ENCODE measurements at regions not wholly inside any gene's neighbourhood (a gene's known extent, or its start where the extent isn't known, plus 50 kb on each side); places are given as distances from the start of the nearest gene placed in this dataset.

GRCh38 chr2:189336276-189336975 lies 104.8 kb upstream of the WDR75 start:
- no peak overlapping the region for H3K4me3 ChIP-seq
- no peaks in the 10 kb centered on the region for H4K20me1 ChIP-seq (ENCODE audit: control insufficient read depth, insufficient read depth)
- RAD21 ChIA-PET (ENCODE audit: unreplicated experiment) = no interaction called here
- SMC1A ChIA-PET (ENCODE audit: uncharacterized antibody, unreplicated experiment) = no interaction called here
- CTCF ChIA-PET = no interaction called here
- no TSS peak for BruUV-seq (replicated peaks)
- intact Hi-C loops (cut with micrococcal nuclease; ENCODE audit: unreplicated experiment) = no loop called here
- H3K9me3 ChIP-seq (replicated peaks; ENCODE audit: control insufficient read depth, insufficient read depth, low read length) = no peaks in the 10 kb centered on the region; the same call in 2 of the 3 replicates
- DNase-seq (ENCODE audit: low read depth, low spot score) = no peak
- no peaks in the 10 kb centered on the region for H3K36me3 ChIP-seq (ENCODE audit: control insufficient read depth in 2 of 2, insufficient read depth in 2 of 2, low read length in 1 of 2)
- H3K4me2 ChIP-seq (ENCODE audit: control insufficient read depth, insufficient read depth) = no peak overlapping the region
- POLR2A ChIA-PET = no interaction called here
- no peaks in the 10 kb centered on the region for H3K4me1 ChIP-seq (ENCODE audit: control insufficient read depth, insufficient read depth, low read length)
- ATAC-seq = no peak
- TF ChIP-seq DPF2 (IDR thresholded peaks at IDR 0.05) (no peak), ZBTB33 (IDR thresholded peaks at IDR 0.05) (no peak), CREM (IDR thresholded peaks at IDR 0.05; ENCODE audit: low read depth) (no peak)
- H3K27me3 ChIP-seq (replicated peaks in 1 of 2; ENCODE audit: control insufficient read depth in 2 of 2, insufficient read depth in 2 of 2, low read length in 1 of 2) = no peaks in the 10 kb centered on the region
- in situ Hi-C loops (cut with MboI) = no loop called here
- no peaks in the 10 kb centered on the region for H3K79me2 ChIP-seq (ENCODE audit: control insufficient read depth, insufficient read depth, low read length)
- no peak overlapping the region for H3K9ac ChIP-seq (ENCODE audit: control insufficient read depth, insufficient read depth, low read length)
- H3K27ac ChIP-seq (ENCODE audit: control insufficient read depth, insufficient read depth) = no peak overlapping the region
- H2AFZ ChIP-seq (ENCODE audit: control insufficient read depth, low read depth, low read length) = no peak overlapping the region
- WGBS (ENCODE audit: insufficient coverage, insufficient replicate concordance, low lambda C conversion rate, missing lambda C conversion rate) = 32% methylated on average over 2 of the region's 2 CpGs
- FAIRE-seq = no peak

- Histone ChIP-seq H3K9ac (ENCODE audit: control insufficient read depth, insufficient read depth, low read length) (no peak overlapping the region), H4K20me1 (ENCODE audit: control insufficient read depth, insufficient read depth) (no peaks in the 10 kb centered on the region), H3K27me3 (replicated peaks in 1 of 2; ENCODE audit: control insufficient read depth in 2 of 2, insufficient read depth in 2 of 2, low read length in 1 of 2) (no peaks in the 10 kb centered on the region), H3K36me3 (ENCODE audit: control insufficient read depth in 2 of 2, insufficient read depth in 2 of 2, low read length in 1 of 2) (no peaks in the 10 kb centered on the region), H3K79me2 (ENCODE audit: control insufficient read depth, insufficient read depth, low read length) (no peaks in the 10 kb centered on the region), H3K27ac (ENCODE audit: control insufficient read depth, insufficient read depth) (no peak overlapping the region), H3K4me2 (ENCODE audit: control insufficient read depth, insufficient read depth) (no peak overlapping the region), H3K4me1 (ENCODE audit: control insufficient read depth, insufficient read depth, low read length) (no peaks in the 10 kb centered on the region), H3K4me3 (no peak overlapping the region), H2AFZ (ENCODE audit: control insufficient read depth, low read depth, low read length) (no peak overlapping the region), H3K9me3 (replicated peaks; ENCODE audit: control insufficient read depth, insufficient read depth, low read length) (no peaks in the 10 kb centered on the region; the same call in 2 of the 3 replicates)
- RAD21 ChIA-PET (ENCODE audit: unreplicated experiment) = no interaction called here
- intact Hi-C loops (cut with micrococcal nuclease; ENCODE audit: unreplicated experiment) (no loop called here), in situ Hi-C loops (cut with MboI) (no loop called here)
- WGBS (ENCODE audit: insufficient coverage, insufficient replicate concordance, low lambda C conversion rate, missing lambda C conversion rate) = 0% methylated on average over 1 of the region's 1 CpG
- ATAC-seq (no peak), FAIRE-seq (no peak), DNase-seq (ENCODE audit: low read depth, low spot score) (no peak)
- POLR2A ChIA-PET = no interaction called here
- SMC1A ChIA-PET (ENCODE audit: uncharacterized antibody, unreplicated experiment) = no interaction called here
- CTCF ChIA-PET = no interaction called here
- no TSS peak for BruUV-seq (replicated peaks)
- no peak for TF ChIP-seq RELB (IDR thresholded peaks at IDR 0.05; ENCODE audit: low read depth)
- TF ChIP-seq ZBED1 (IDR thresholded peaks at IDR 0.05; ENCODE audit: borderline replicate concordance) = no peak
- TF ChIP-seq BCL3 (IDR thresholded peaks at IDR 0.05; ENCODE audit: borderline replicate concordance, insufficient read depth, low read depth, low read length, poor library complexity, severe bottlenecking) = no peak
- TF ChIP-seq ZNF384 (IDR thresholded peaks at IDR 0.05; ENCODE audit: borderline replicate concordance, low read depth, low read length) = no peak
- no peak for TF ChIP-seq NFXL1 (IDR thresholded peaks at IDR 0.05; ENCODE audit: borderline replicate concordance)
- no peak for TF ChIP-seq EGR1 (IDR thresholded peaks at IDR 0.05; ENCODE audit: borderline replicate concordance in 1 of 2, low read depth in 2 of 2, low read length in 2 of 2)
Measured at GRCh38 chr2:189337656-189338055, 103.6 kb upstream of the WDR75 start.

Measured in GM12878 (cell line).